IMR-90 (cell line): ENCODE measurements at regions not wholly inside any gene's neighbourhood (a gene's known extent, or its start where the extent isn't known, plus 50 kb on each side); places are given as distances from the start of the nearest gene placed in this dataset.

Experiments
- BHLHE40 ChIP-seq: fragments of 150-350 bp; IDR thresholded peaks from 2 replicates; pipeline ENCODE4 v1.6.1; 2016; ENCODE audit warnings: mild to moderate bottlenecking, low read depth, low read length
- POLR2A ChIP-seq: IDR thresholded peaks from 2 replicates; pipeline ENCODE4 v1.6.1; 2012; ENCODE audit warnings: mild to moderate bottlenecking, low read depth, low read length
- RAD21 ChIP-seq: IDR thresholded peaks from 2 replicates; pipeline ENCODE4 v1.6.1; 2012; ENCODE audit warnings: low read length, improper control_type of control experiment
- RFX5 ChIP-seq: IDR thresholded peaks from 2 replicates; pipeline ENCODE4 v1.8.0; 2012; ENCODE audit warnings: low read depth, mild to moderate bottlenecking, low read length, moderate library complexity
- TF ChIP-seq, protein P1 (sequence below): conservative IDR thresholded peaks from 2 replicates; pipeline ENCODE4 v1.5.1; 2012; ENCODE audit warnings: mild to moderate bottlenecking, low read depth, low read length, improper control_type of control experiment

DNA sequence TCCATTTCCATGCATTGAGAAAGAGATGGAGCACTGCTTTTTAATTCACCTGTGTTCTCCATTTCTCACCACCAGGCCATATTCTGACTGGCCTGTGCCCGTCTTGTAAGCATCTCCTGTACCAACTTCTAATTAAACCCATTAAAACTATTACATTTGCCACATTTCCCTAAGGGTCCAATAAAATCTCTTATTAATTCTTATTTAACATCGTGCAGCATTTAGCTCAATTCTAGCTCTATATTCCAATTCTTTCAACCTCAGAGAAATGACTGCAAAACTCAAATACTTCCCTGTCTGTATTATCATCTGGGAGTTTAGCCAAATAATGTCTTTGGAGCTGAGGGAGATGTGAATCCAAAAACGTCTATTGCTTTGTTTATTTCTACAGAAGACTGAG is 495.4 kb upstream of the TMEM132C start:
- TF ChIP-seq, protein P1, sequence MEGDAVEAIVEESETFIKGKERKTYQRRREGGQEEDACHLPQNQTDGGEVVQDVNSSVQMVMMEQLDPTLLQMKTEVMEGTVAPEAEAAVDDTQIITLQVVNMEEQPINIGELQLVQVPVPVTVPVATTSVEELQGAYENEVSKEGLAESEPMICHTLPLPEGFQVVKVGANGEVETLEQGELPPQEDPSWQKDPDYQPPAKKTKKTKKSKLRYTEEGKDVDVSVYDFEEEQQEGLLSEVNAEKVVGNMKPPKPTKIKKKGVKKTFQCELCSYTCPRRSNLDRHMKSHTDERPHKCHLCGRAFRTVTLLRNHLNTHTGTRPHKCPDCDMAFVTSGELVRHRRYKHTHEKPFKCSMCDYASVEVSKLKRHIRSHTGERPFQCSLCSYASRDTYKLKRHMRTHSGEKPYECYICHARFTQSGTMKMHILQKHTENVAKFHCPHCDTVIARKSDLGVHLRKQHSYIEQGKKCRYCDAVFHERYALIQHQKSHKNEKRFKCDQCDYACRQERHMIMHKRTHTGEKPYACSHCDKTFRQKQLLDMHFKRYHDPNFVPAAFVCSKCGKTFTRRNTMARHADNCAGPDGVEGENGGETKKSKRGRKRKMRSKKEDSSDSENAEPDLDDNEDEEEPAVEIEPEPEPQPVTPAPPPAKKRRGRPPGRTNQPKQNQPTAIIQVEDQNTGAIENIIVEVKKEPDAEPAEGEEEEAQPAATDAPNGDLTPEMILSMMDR: no peak
- TF ChIP-seq POLR2A (no peak), RFX5 (no peak), BHLHE40 (no peak), RAD21 (no peak)
